HepG2 (cell line): ENCODE measurements at regions not wholly inside any gene's neighbourhood (a gene's known extent, or its start where the extent isn't known, plus 50 kb on each side); places are given as distances from the start of the nearest gene placed in this dataset.

Experiments
- ATAC-seq: fragments of 200-7000 bp; cut with Tn5 transposase; 3 replicates; pipeline ENCODE4 v1.9.1; 2020; ENCODE audit warnings: mild to moderate bottlenecking, moderate library complexity
- BruUV-seq: library from RNA; stranded (reverse); fragments of 400-500 nt; replicated peaks from 2 replicates; lab custom pipeline; 2021; lab: Mats Ljungman, UMichigan
- CTCF ChIA-PET: fragments of 300-600 bp; formaldehyde crosslinking; extraction: SDS; loops from one replicate; lab custom pipeline; 2021; ENCODE audit warnings: low total read pairs, inconsistent platforms, low intra/inter-chr PET ratio; lab: Yijun Ruan, JAX
- POLR2A ChIA-PET: fragments of 350-600 bp; sonication (Branson Sonifier 250); formaldehyde crosslinking; loops from one replicate; lab custom pipeline; 2020; ENCODE audit warnings: antibody characterized with exemption, inconsistent platforms; lab: Yijun Ruan, JAX
- DNase-seq: peaks from one replicate; pipeline ENCODE4 v3.0.0-alpha.2; 2015; ENCODE audit warnings: low spot score
- FAIRE-seq: peaks from 3 replicates; lab custom pipeline; 2011; peaks lifted over from hg19 to GRCh38; lab: Jason Lieb, UNC
- H2AFZ ChIP-seq: one replicate; pipeline ENCODE4 v1.6.1; 2011; ENCODE audit warnings: low read length, inconsistent platforms
- H3K27ac ChIP-seq: fragments of 300-600 bp; 3 replicates; pipeline ENCODE4 v1.8.0; 2011; ENCODE audit warnings: mixed run types, mild to moderate bottlenecking, mixed read lengths, low read length, inconsistent platforms; ENCODE audit not compliant: insufficient read depth; ENCODE audit errors: extremely low read length
- H3K27me3 ChIP-seq, 2 experiments: fragments of 200-600 bp in 1 of 2; 2 replicates in 1 of 2; 3 replicates in 1 of 2; pipeline versions ENCODE4 v1.6.0 to v1.8.0; 2011; ENCODE audit warnings: low read length in 2 of 2, mild to moderate bottlenecking in 2 of 2, moderate library complexity in 2 of 2, inconsistent platforms in 1 of 2; ENCODE audit not compliant: insufficient read depth in 2 of 2, control insufficient read depth in 1 of 2
- H3K36me3 ChIP-seq, 2 experiments: fragments of 200-600 bp in 1 of 2; replicated peaks in 1 of 2; 2 replicates in 1 of 2; 3 replicates in 1 of 2; pipeline versions ENCODE4 v1.5.1 to v1.8.0; 2011; ENCODE audit warnings: low read length in 2 of 2, inconsistent platforms in 1 of 2; ENCODE audit not compliant: insufficient read depth in 2 of 2, control insufficient read depth in 1 of 2
- H3K4me1 ChIP-seq: 2 replicates; pipeline ENCODE4 v1.5.1; 2012; ENCODE audit warnings: low read length, inconsistent platforms; ENCODE audit not compliant: insufficient read depth
- H3K4me2 ChIP-seq: 2 replicates; pipeline ENCODE4 v1.6.0; 2011; ENCODE audit warnings: low read depth, low read length, inconsistent platforms
- H3K4me3 ChIP-seq, 3 experiments: fragments of 200-600 bp in 1 of 3; sonication (generic), shearing (Covaris generic) in 1 of 3; replicated peaks in 1 of 3; 2 replicates each; pipeline ENCODE4 v1.5.1; 2011 to 2016; ENCODE audit warnings: low read length in 3 of 3, inconsistent platforms in 2 of 3, low read depth in 2 of 3, mild to moderate bottlenecking in 2 of 3, control low read depth in 1 of 3, mixed read lengths in 1 of 3; ENCODE audit not compliant: insufficient read depth in 1 of 3
- H3K79me2 ChIP-seq: one replicate; pipeline ENCODE4 v1.6.1; 2011; ENCODE audit warnings: low read length, inconsistent platforms; ENCODE audit not compliant: insufficient read depth
- H3K9ac ChIP-seq: 2 replicates; pipeline ENCODE4 v1.6.0; 2011; ENCODE audit warnings: mild to moderate bottlenecking, low read depth, low read length, inconsistent platforms; ENCODE audit not compliant: insufficient read depth
- H3K9me3 ChIP-seq: 2 replicates; pipeline ENCODE4 v1.5.1; 2012; ENCODE audit warnings: mild to moderate bottlenecking, low read length
- H4K20me1 ChIP-seq: 2 replicates; pipeline ENCODE4 v1.6.0; 2011; ENCODE audit warnings: inconsistent platforms, mild to moderate bottlenecking, low read length, moderate library complexity; ENCODE audit not compliant: insufficient read depth
- CHD2 ChIP-seq: IDR thresholded peaks from 2 replicates; pipeline ENCODE4 v1.6.1; 2011; ENCODE audit warnings: low read depth, low read length, improper control_type of control experiment
- DDIT3 ChIP-seq: sonication (generic); formaldehyde crosslinking; IDR thresholded peaks from 2 replicates; pipeline ENCODE4 v1.4.0; 2020; ENCODE audit warnings: mild to moderate bottlenecking, missing genetic modification reagents
- IRF1 ChIP-seq: sonication (generic); formaldehyde crosslinking; IDR thresholded peaks from 2 replicates; pipeline ENCODE4 v1.4.0; 2020; ENCODE audit warnings: low read depth, mild to moderate bottlenecking, missing genetic modification reagents
- KLF15 ChIP-seq: sonication (generic); formaldehyde crosslinking; IDR thresholded peaks from 2 replicates; pipeline ENCODE4 v1.8.1; 2023; ENCODE audit warnings: borderline replicate concordance, mild to moderate bottlenecking, inconsistent platforms, missing genetic modification reagents, mixed read lengths
- KMT2A ChIP-seq: sonication (generic); formaldehyde crosslinking; IDR thresholded peaks from 2 replicates; pipeline ENCODE4 v1.4.0; 2020; ENCODE audit warnings: missing genetic modification reagents
- PPARG ChIP-seq: conservative IDR thresholded peaks from 2 replicates; pipeline ENCODE4 v1.6.1; 2016; ENCODE audit warnings: missing biosample characterization, missing genetic modification reagents
- RBAK ChIP-seq: sonication (generic); formaldehyde crosslinking; IDR thresholded peaks from 2 replicates; pipeline ENCODE4 v1.5.1; 2020; ENCODE audit warnings: mild to moderate bottlenecking, missing genetic modification reagents
- ZBTB1 ChIP-seq: sonication (generic); formaldehyde crosslinking; IDR thresholded peaks from 2 replicates; pipeline ENCODE4 v1.4.0; 2020; ENCODE audit warnings: missing genetic modification reagents, borderline replicate concordance
- ZNF737 ChIP-seq: sonication (generic); formaldehyde crosslinking; IDR thresholded peaks from 2 replicates; pipeline ENCODE4 v1.5.0; 2020; ENCODE audit warnings: missing genetic modification reagents, mild to moderate bottlenecking, borderline replicate concordance
- WGBS: methylation state at CpG from one replicate; pipeline ENCODE4 v1.1.6; 2017; ENCODE audit warnings: low lambda C conversion rate; 5-methylcytosine and 5-hydroxymethylcytosine counted together
- in situ Hi-C: cut with HindIII; loops from 2 replicates; pipeline ENCODE4 v1.10.0; 2017; ENCODE audit warnings: low pct_unique_long_range_greater_than_20kb; ENCODE audit not compliant: extremely low pct_ligation_motif_present
- intact Hi-C: fragments of 100-400 bp; cut with micrococcal nuclease; formaldehyde crosslinking; loops from one replicate; pipeline ENCODE4 v1.10.0; 2022; ENCODE audit not compliant: unreplicated experiment
- TF ChIP-seq, protein P1 (sequence below): IDR thresholded peaks from 2 replicates; pipeline ENCODE4 v1.6.1; 2016; ENCODE audit warnings: mild to moderate bottlenecking

- TF ChIP-seq PPARG (no peak), DDIT3 (no peak), KLF15 (CRISPR knock-in tag) (no peak), IRF1 (CRISPR knock-in tag) (no peak), KMT2A (CRISPR knock-in tag) (no peak), ZBTB1 (CRISPR knock-in tag) (no peak)
Measured at GRCh38 chr19:28291874-28292273, 921.1 kb downstream of the UQCRFS1 start (continued).

- FAIRE-seq, result no peak
- Histone ChIP-seq H3K27ac (no peak overlapping the region), H3K4me3 (no peak overlapping the region), H2AFZ (no peak overlapping the region), H3K9ac (no peak overlapping the region), H3K27me3 (no peaks in the 10 kb centered on the region), H4K20me1 (no peaks in the 10 kb centered on the region), H3K4me2 (no peak overlapping the region), H3K79me2 (no peaks in the 10 kb centered on the region), H3K4me1 (no peaks in the 10 kb centered on the region), H3K9me3 (peaks cover 87% of the 10 kb centered on the region), H3K36me3 (no peaks in the 10 kb centered on the region)
- DNase-seq, result no peak
- in situ Hi-C loops (no loop called here), intact Hi-C loops (no loop called here)
- ATAC-seq, result no peak
- ChIA-PET CTCF (no interaction called here), POLR2A (no interaction called here)
- no peak for TF ChIP-seq CHD2
- TF ChIP-seq RBAK (CRISPR knock-in tag), result no peak
- TF ChIP-seq, protein P1, sequence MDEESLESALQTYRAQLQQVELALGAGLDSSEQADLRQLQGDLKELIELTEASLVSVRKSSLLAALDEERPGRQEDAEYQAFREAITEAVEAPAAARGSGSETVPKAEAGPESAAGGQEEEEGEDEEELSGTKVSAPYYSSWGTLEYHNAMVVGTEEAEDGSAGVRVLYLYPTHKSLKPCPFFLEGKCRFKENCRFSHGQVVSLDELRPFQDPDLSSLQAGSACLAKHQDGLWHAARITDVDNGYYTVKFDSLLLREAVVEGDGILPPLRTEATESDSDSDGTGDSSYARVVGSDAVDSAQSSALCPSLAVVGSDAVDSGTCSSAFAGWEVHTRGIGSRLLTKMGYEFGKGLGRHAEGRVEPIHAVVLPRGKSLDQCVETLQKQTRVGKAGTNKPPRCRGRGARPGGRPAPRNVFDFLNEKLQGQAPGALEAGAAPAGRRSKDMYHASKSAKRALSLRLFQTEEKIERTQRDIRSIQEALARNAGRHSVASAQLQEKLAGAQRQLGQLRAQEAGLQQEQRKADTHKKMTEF (CRISPR knock-in tag), result no peak
- no peak for TF ChIP-seq ZNF737 (CRISPR knock-in tag)
- WGBS, result 0% methylated on average over 3 of the region's 3 CpGs
- no TSS peak for BruUV-seq
Measured at GRCh38 chr19:28290963-28291657, 921.8 kb downstream of the UQCRFS1 start.
